H1 (cell line): ENCODE measurements at regions not wholly inside any gene's neighbourhood (a gene's known extent, or its start where the extent isn't known, plus 50 kb on each side); places are given as distances from the start of the nearest gene placed in this dataset.

Source experiments
- CTCF ChIA-PET: fragments of 300-600 bp; sonication (Branson Sonifier 250); formaldehyde crosslinking; loops from one replicate; lab custom pipeline; 2021; ENCODE audit not compliant: partially characterized antibody; lab: Charles Lee
- POLR2A ChIA-PET: fragments of 300-600 bp; sonication (Branson Sonifier 250); formaldehyde crosslinking; loops from one replicate; lab custom pipeline; 2021; ENCODE audit warnings: inconsistent platforms; ENCODE audit not compliant: partially characterized antibody; lab: Charles Lee
- DNase-seq, 2 experiments: peaks; one replicate each; pipeline versions ENCODE4 v3.0.0 to v3.0.0-alpha.2; 2010 to 2022; ENCODE audit warnings: low spot score in 2 of 2, low read depth in 1 of 2, mixed read lengths in 1 of 2
- FAIRE-seq: peaks from 2 replicates; lab custom pipeline; 2011; peaks lifted over from hg19 to GRCh38; lab: Jason Lieb, UNC
- H2AFZ ChIP-seq: 2 replicates; pipeline ENCODE4 v1.8.1; 2012; ENCODE audit warnings: low read length, inconsistent platforms
- H2AK5ac ChIP-seq: 2 replicates; pipeline ENCODE4 v1.6.1; 2013; ENCODE audit warnings: low read depth, low read length
- H2BK120ac ChIP-seq: replicated peaks from 2 replicates; pipeline ENCODE3; 2013; ENCODE audit warnings: low read depth, low read length, inconsistent platforms
- H2BK12ac ChIP-seq: 2 replicates; pipeline ENCODE4 v1.6.1; 2013; ENCODE audit warnings: low read depth, low read length
- H2BK15ac ChIP-seq: 2 replicates; pipeline ENCODE4 v1.6.1; 2013; ENCODE audit warnings: low read length
- H2BK20ac ChIP-seq: 2 replicates; pipeline ENCODE4 v1.6.1; 2013; ENCODE audit warnings: low read length
- H2BK5ac ChIP-seq: 2 replicates; pipeline ENCODE4 v1.6.1; 2013; ENCODE audit warnings: low read depth, low read length
- H3K14ac ChIP-seq: 2 replicates; pipeline ENCODE4 v1.6.1; 2013; ENCODE audit warnings: inconsistent platforms; ENCODE audit not compliant: insufficient read length
- H3K18ac ChIP-seq: 2 replicates; pipeline ENCODE4 v1.6.1; 2013; ENCODE audit warnings: low read length; ENCODE audit errors: extremely low read depth
- H3K23ac ChIP-seq: 2 replicates; pipeline ENCODE4 v1.6.1; 2013; ENCODE audit warnings: inconsistent platforms; ENCODE audit not compliant: insufficient read length
- H3K23me2 ChIP-seq: 2 replicates; pipeline ENCODE4 v1.6.1; 2013; ENCODE audit warnings: low read depth, low read length
- H3K27ac ChIP-seq: 2 replicates; pipeline ENCODE4 v1.6.1; 2011; ENCODE audit warnings: low read depth, low read length, inconsistent platforms
- H3K27me3 ChIP-seq, 4 experiments: replicated peaks in 1 of 4; 1 replicate in 1 of 4; 2 replicates in 3 of 4; pipeline versions ENCODE4 v1.6.1 to v1.8.1; 2011 to 2013; ENCODE audit warnings: low read length in 3 of 4, mild to moderate bottlenecking in 3 of 4, inconsistent platforms in 2 of 4, mixed read lengths in 2 of 4, moderate library complexity in 1 of 4; ENCODE audit not compliant: control insufficient read depth in 3 of 4, insufficient read depth in 3 of 4; ENCODE audit errors: extremely low read depth in 1 of 4
- H3K36me3 ChIP-seq, 4 experiments: 2 replicates each; pipeline versions ENCODE4 v1.6.1 to v1.8.1; 2011 to 2013; ENCODE audit warnings: mild to moderate bottlenecking in 4 of 4, low read length in 3 of 4, moderate library complexity in 2 of 4, control low read depth in 1 of 4, inconsistent platforms in 1 of 4; ENCODE audit not compliant: insufficient read depth in 4 of 4, control insufficient read depth in 2 of 4
- H3K4ac ChIP-seq: replicated peaks from 2 replicates; pipeline ENCODE3; 2013; ENCODE audit warnings: low read length, low read depth, mixed read lengths, inconsistent platforms; ENCODE audit not compliant: insufficient read length
- H3K4me1 ChIP-seq, 4 experiments: replicated peaks in 1 of 4; 1 replicate in 1 of 4; 2 replicates in 3 of 4; pipeline versions ENCODE4 v1.6.1 to v1.8.1; 2011 to 2013; ENCODE audit warnings: low read length in 3 of 4, inconsistent platforms in 2 of 4, mixed read lengths in 1 of 4; ENCODE audit not compliant: insufficient read depth in 4 of 4, control insufficient read depth in 3 of 4
- H3K4me2 ChIP-seq, 2 experiments: 2 replicates each; pipeline versions ENCODE4 v1.6.1 to v1.8.1; 2011 to 2013; ENCODE audit warnings: low read depth in 2 of 2, low read length in 2 of 2, control low read depth in 1 of 2, inconsistent platforms in 1 of 2, mild to moderate bottlenecking in 1 of 2; ENCODE audit not compliant: insufficient read depth in 1 of 2
- H3K4me3 ChIP-seq, 4 experiments: fragments of 200-600, 300-600 bp in 1 of 4; sonication (generic), shearing (Covaris generic), sonication (Bioruptor Twin) in 1 of 4; 2 replicates each; pipeline versions ENCODE4 v1.5.1 to v1.8.1; 2011 to 2016; ENCODE audit warnings: low read length in 4 of 4, low read depth in 3 of 4, control low read depth in 2 of 4, inconsistent platforms in 2 of 4, mild to moderate bottlenecking in 2 of 4, mixed read lengths in 1 of 4, moderate library complexity in 1 of 4; ENCODE audit not compliant: insufficient read depth in 2 of 4; ENCODE audit errors: extremely low read depth in 1 of 4
- H3K56ac ChIP-seq: replicated peaks from 2 replicates; pipeline ENCODE3; 2013; ENCODE audit warnings: low read depth, mild to moderate bottlenecking, mixed read lengths, low read length, inconsistent platforms; ENCODE audit not compliant: insufficient read length
- H3K79me1 ChIP-seq: 2 replicates; pipeline ENCODE4 v1.6.1; 2013; ENCODE audit warnings: low read depth, low read length, control low read depth
- H3K79me2 ChIP-seq, 2 experiments: 2 replicates each; pipeline versions ENCODE4 v1.6.1 to v1.8.1; 2012 to 2013; ENCODE audit warnings: low read length in 2 of 2, mild to moderate bottlenecking in 2 of 2, inconsistent platforms in 1 of 2; ENCODE audit not compliant: insufficient read depth in 2 of 2, control insufficient read depth in 1 of 2
- H3K9ac ChIP-seq, 4 experiments: replicated peaks in 1 of 4; 1 replicate in 1 of 4; 2 replicates in 3 of 4; pipeline versions ENCODE4 v1.6.1 to v1.8.1; 2011 to 2013; ENCODE audit warnings: low read depth in 3 of 4, low read length in 3 of 4, control low read depth in 2 of 4, mild to moderate bottlenecking in 2 of 4, moderate library complexity in 2 of 4, inconsistent platforms in 1 of 4; ENCODE audit errors: extremely low read depth in 1 of 4
- H3K9me3 ChIP-seq, 2 experiments: 2 replicates each; pipeline versions ENCODE4 v1.6.1 to v1.8.1; 2012 to 2013; ENCODE audit warnings: mild to moderate bottlenecking in 2 of 2, moderate library complexity in 2 of 2, control low read depth in 1 of 2, inconsistent platforms in 1 of 2, low read depth in 1 of 2, low read length in 1 of 2, mixed read lengths in 1 of 2; ENCODE audit not compliant: insufficient read depth in 2 of 2
- H4K20me1 ChIP-seq, 2 experiments: replicated peaks in 1 of 2; 2 replicates each; pipeline versions ENCODE3 to v1.8.1; 2011 to 2013; ENCODE audit warnings: inconsistent platforms in 2 of 2, low read length in 2 of 2, mild to moderate bottlenecking in 1 of 2; ENCODE audit not compliant: insufficient read depth in 2 of 2, control insufficient read depth in 1 of 2
- H4K5ac ChIP-seq: 2 replicates; pipeline ENCODE4 v1.6.1; 2013; ENCODE audit warnings: low read length, low read depth, mixed read lengths, inconsistent platforms; ENCODE audit not compliant: insufficient read length
- H4K8ac ChIP-seq: 2 replicates; pipeline ENCODE4 v1.8.0; 2013; ENCODE audit warnings: mild to moderate bottlenecking, moderate library complexity, low read length, inconsistent platforms; ENCODE audit not compliant: insufficient read depth; ENCODE audit errors: extremely low read depth
- H4K91ac ChIP-seq: replicated peaks from 2 replicates; pipeline ENCODE3; 2013; ENCODE audit warnings: low read length, mixed read lengths, inconsistent platforms; ENCODE audit not compliant: insufficient read length
- EGR1 ChIP-seq: IDR thresholded peaks from 2 replicates; pipeline ENCODE4 v1.6.1; 2011; ENCODE audit warnings: low read depth, low read length, borderline replicate concordance
- KDM1A ChIP-seq: fragments of 200-600, 300-600 bp; sonication (generic); IDR thresholded peaks from 2 replicates; pipeline ENCODE4 v1.7.1; 2016; ENCODE audit warnings: mild to moderate bottlenecking, low read length, borderline replicate concordance
- KDM5A ChIP-seq: fragments of 200-600 bp; IDR thresholded peaks from 2 replicates; pipeline ENCODE4 v1.7.1; 2012; ENCODE audit warnings: mild to moderate bottlenecking, low read length, inconsistent platforms, mixed read lengths
- MAFK ChIP-seq: IDR thresholded peaks from 2 replicates; pipeline ENCODE4 v1.6.1; 2012; ENCODE audit warnings: low read depth, mild to moderate bottlenecking, improper control_type of control experiment, low read length
- RFX5 ChIP-seq: IDR thresholded peaks from 2 replicates; pipeline ENCODE4 v1.6.1; 2011; ENCODE audit warnings: low read depth, low read length, improper control_type of control experiment, borderline replicate concordance
- TAF1 ChIP-seq: IDR thresholded peaks from 2 replicates; pipeline ENCODE4 v1.6.1; 2011; ENCODE audit warnings: mild to moderate bottlenecking, low read depth, low read length
- TBP ChIP-seq: IDR thresholded peaks from 2 replicates; pipeline ENCODE4 v1.6.1; 2011; ENCODE audit warnings: low read depth, low read length, improper control_type of control experiment
- TCF12 ChIP-seq: IDR thresholded peaks from 2 replicates; pipeline ENCODE4 v1.6.1; 2011; ENCODE audit warnings: low read depth, mild to moderate bottlenecking, low read length
- USF2 ChIP-seq: IDR thresholded peaks from 2 replicates; pipeline ENCODE4 v1.6.1; 2011; ENCODE audit warnings: low read length, improper control_type of control experiment
- ZNF274 ChIP-seq: IDR thresholded peaks from 2 replicates; pipeline ENCODE4 v1.7.0; 2012; ENCODE audit warnings: low read length, borderline replicate concordance; ENCODE audit errors: extremely low read depth
- WGBS, 2 experiments: shearing (Covaris generic) in 1 of 2; methylation state at CpG; one replicate each; pipeline versions ENCODE4 v1.1.6 to v1.1.7; 2013 to 2015; ENCODE audit warnings: low lambda C conversion rate in 2 of 2, mixed read lengths in 2 of 2, inconsistent platforms in 1 of 2, low coverage in 1 of 2, missing lambda C conversion rate in 1 of 2; ENCODE audit not compliant: insufficient replicate concordance in 2 of 2, insufficient coverage in 1 of 2, insufficient read length in 1 of 2; ENCODE audit errors: extremely low coverage in 1 of 2, missing lambda C conversion rate in 1 of 2; 5-methylcytosine and 5-hydroxymethylcytosine counted together

- POLR2A ChIA-PET, result no interaction called here
- H3K4me2 ChIP-seq, result no peak overlapping the region
Measured at GRCh38 chr12:13724136-13724535, 257.3 kb downstream of the GRIN2B start.

More at GRCh38 chr12:13724136-13724535, 257.3 kb downstream of the GRIN2B start:
- Histone ChIP-seq H3K4ac (no peak overlapping the region), H3K27ac (no peak overlapping the region), H2BK5ac (no peak overlapping the region), H3K18ac (no peak overlapping the region), H4K20me1 (no peaks in the 10 kb centered on the region), H3K27me3 (peaks cover 0 to 6% (median 3%) of the 10 kb centered on the region in 4 experiments; a peak in 4 of 7 replicates), H2AFZ (no peak overlapping the region), H3K79me1 (no peaks in the 10 kb centered on the region), H2BK20ac (no peak overlapping the region), H4K8ac (no peak overlapping the region), H2BK15ac (no peak overlapping the region), H3K23me2 (no peaks in the 10 kb centered on the region), H4K91ac (no peak overlapping the region), H3K4me3 (no peak overlapping the region), H2AK5ac (no peak overlapping the region), H3K9me3 (no peaks in the 10 kb centered on the region), H4K5ac (no peak overlapping the region), H3K14ac (no peak overlapping the region), H2BK12ac (no peak overlapping the region), H2BK120ac (no peak overlapping the region), H3K23ac (no peak overlapping the region), H3K79me2 (no peaks in the 10 kb centered on the region), H3K9ac (no peak overlapping the region), H3K56ac (no peak overlapping the region), H3K36me3 (no peaks in the 10 kb centered on the region), H3K4me1 (peaks cover 0 to 12% (median 5%) of the 10 kb centered on the region in 4 experiments; a peak in 4 of 7 replicates)
- no peak for DNase-seq
- CTCF ChIA-PET, result interaction anchor here (1.1 to 1.2 kb wide), 2 partner anchors 21 to 217 kb away, joined by 3 read pairs; no protein-coding TSS in a partner anchor
- 92% methylated on average over 1 of the region's 1 CpG; no CpG with 5 or more reads in 1 of the 2 experiments for WGBS, 2 experiments
- no peak for FAIRE-seq
- TF ChIP-seq TCF12 (no peak), USF2 (no peak), TAF1 (no peak), KDM1A (no peak), TBP (no peak), EGR1 (no peak), KDM5A (no peak), ZNF274 (no peak), RFX5 (no peak), MAFK (no peak)
